ENCODE measurements at regions not wholly inside any gene's neighbourhood (a gene's known extent, or its start where the extent isn't known, plus 50 kb on each side); places are given as distances from the start of the nearest gene placed in this dataset.
A peak's percentile ranks its signal among the peaks of the same experiment; 100 is the strongest.
"Not testable (repeated sequence)": the region's sequence is repeated elsewhere in the genome, so short reads cannot be mapped to it uniquely, and the experiment has no call there.

DNA sequence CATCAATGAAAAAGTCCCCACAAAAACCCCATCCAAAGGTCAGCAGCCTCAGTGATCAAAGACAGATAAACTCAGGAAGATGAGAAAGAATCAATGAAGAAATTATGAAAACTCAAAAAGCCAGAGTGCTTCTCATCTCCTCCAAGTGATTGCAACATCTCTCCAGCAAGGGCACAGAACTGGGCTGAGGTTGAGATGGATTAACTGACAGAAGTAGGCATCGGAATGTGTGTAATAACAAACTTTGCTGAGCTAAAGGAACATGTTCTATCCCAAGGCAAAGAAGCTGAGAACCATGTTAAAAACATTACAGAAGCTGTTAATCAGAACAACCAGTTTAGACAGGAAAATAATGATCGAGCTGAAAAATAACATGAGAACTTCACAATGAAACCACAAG lies 442.8 kb upstream of the SYT4 start:
- peak; percentile 84 for DNase-seq (ENCODE audit: low read depth)

DNA sequence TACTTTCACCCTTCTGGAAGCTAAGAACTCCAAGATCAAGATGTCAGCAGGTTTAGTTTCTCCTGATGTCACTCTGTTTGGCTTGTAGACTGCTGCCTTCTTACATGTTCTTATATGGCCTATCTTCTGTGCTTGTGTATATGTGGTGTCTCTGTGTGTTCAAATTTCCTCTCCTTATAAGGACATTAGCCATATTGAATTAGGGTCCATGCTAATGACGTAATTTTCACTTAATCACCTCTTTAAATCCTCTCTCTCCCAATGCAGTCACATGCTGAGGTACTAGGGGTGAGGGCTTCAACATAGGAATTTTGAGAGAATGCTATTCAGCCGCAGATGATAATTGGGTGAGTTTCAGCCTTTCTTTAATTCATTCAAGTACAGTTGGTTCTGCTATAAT lies 458.3 kb upstream of the SYT4 start:
- no peak for DNase-seq (ENCODE audit: low read depth)

DNA sequence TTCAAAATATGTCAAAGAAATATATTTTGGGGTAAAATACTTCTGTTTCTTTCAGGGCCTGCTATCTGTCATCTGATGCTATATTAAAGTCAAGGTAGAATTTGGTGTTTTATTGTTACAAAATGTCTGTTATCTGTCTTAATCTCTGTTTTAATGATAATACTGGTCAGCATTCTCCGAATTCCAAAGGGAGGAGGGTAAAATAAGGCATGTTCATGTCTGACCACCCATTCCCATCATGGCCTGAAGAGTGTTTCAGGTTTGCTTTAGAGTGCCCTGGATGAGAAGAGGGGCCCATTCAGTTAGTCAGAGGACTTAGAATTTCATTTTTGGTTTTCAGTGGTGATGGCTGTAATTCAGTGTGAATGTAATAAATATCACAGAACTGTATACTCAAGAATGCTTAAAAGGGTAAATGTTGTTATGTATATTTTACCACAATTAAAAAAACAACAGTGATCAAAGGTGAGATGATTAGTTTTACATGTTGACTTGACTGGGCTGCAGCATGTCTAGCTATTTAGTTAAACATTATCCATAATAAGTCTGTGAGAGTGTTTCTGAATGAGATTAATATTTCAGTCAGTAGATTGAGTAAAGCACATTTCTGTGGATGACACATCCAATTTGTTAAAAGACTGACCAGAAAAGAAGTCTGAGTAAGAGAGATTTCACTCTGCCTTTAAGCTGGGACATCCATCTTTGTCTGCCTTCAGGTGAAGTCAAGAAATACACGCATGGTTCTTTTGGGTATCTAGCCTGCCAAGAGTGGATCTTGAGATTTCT lies 467.9 kb upstream of the SYT4 start:
- peak; percentile 23 for DNase-seq (ENCODE audit: low read depth)

DNA sequence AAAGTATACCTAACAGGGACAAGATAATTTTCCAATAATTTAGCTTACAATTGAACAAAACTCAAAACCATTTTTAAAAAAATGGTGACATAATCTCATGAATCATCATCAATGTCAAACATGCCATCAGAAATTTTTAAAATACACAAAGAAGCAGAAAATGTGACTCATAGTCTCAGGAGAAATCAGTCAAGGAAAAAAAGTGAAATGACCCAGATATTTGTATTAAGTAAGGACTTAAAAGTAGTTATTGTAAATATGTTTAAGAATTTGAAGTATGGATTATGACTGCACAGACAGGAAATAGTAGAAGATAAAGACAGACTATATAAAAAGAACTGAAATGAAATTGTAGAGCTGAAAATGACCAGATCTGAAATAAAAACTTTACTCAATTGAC lies 473.9 kb upstream of the SYT4 start:
- peak; percentile 87 for DNase-seq (ENCODE audit: low read depth)

DNA sequence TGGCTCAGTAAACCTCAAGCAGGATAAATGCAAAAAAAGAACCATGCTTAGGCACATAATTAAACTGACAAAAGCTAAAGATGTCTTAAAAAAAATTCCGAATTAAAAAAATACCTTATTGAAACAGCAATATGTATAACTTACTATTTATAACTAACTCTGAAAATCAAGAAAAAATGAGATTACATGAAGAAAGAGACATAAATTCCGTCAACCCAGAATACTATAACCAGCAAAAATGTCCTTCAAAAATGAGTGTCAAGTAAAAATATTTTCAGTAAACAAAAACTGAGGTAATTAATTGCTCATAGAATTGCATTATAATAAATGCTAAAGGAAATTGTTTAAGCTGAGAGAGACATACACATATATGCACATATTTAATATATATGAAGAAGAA lies 474.5 kb upstream of the SYT4 start:
- no peak for DNase-seq (ENCODE audit: low read depth)

DNA sequence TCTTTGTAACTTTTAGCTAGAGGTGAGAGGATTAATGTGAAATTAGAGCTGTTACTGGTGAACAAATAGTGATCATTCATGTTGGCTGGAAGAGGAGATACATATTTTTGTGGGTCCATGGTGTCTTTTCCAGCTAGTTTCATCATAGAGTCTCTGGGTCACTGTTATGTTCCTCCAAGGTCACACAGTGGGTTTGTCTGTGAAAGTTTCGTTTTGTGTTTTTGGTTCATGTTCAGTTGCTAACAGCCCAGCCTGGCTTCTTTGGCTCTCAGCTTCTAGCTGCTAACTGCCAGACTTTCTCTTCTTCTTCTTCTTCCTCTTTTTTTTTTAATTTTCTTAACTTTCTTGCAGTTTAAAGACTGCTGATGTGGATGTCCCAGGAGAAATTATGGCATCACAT lies 480.0 kb upstream of the SYT4 start:
- no peak for DNase-seq (ENCODE audit: low read depth)

DNA sequence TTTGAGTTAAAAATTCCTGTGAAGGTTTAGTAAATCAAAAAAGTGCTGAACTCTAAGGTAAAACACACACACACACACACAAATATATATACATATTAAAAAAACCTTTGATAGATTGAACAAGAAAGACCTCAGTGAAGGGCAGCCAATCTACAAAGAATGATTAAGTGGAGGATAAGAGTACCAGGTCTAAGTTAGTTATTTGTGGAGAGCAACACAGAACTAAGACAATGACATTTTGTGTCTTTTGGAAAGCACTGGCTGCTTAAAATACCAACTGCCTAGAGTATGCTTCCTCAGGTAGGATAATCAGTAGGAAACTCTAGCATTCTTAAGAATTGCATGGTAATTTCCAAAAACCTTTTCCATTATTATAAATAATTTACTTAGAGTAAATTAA lies 481.4 kb upstream of the SYT4 start:
- DNase-seq (ENCODE audit: low read depth), result no peak

DNA sequence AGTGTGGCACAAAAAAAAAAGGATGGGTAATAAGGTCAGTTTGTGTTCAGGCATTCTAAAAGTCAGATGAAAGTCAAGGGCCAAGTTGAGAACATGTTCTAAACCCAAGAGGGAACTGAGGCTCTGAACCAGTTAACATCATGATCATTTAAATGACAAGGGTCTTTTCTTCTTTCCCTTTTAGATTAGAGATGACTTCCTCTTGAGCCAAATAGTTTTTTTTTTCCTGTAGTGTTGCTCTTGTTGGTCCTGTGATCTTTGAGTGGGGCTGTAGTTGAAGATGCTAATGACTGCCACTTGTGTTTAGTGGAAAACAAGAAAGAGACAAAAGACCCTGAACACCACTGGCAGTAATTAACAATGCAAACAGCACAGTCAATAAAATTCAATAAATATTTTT lies 482.7 kb upstream of the SYT4 start:
- no peak for DNase-seq (ENCODE audit: low read depth)

DNA sequence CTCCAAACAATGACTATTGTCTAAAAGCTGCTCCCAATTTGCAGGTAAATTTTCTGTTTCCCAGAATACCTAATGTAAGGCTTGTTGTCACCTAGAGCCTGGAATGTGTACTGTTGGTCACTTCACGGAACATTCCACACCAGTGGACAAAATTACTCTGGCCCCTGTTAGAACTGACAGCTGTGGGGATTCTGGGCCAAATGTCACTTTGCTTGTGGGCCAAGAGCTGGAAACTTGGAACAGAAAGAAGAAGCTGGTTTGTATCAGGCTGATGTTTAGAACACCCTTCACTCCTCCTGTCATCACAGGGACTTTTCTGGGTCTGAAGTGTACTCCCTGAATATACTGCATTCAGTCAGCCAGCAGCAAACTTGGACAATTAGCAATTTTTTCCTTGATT lies 495.6 kb upstream of the SYT4 start:
- DNase-seq (ENCODE audit: low read depth), result no peak

DNA sequence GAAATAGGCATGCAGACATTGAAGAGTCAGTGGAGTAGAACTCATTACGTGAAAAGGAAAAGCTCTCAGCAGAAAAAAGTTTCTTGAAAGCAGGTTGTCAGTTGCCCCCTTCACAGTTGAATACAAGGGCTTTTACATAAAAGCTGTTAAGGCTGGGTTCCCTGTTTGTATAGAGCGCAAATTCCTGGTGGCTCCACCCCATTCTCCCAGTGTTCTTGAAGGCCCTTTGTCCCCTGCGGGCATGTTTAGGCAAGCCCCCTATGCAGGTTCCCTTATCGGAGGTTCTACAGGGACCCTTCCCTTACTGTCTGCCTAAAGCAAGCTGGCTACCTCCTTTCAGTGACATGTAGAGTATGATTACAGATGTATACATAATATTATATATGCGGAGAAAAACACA lies 497.2 kb upstream of the SYT4 start:
- no peak for DNase-seq (ENCODE audit: low read depth)

DNA sequence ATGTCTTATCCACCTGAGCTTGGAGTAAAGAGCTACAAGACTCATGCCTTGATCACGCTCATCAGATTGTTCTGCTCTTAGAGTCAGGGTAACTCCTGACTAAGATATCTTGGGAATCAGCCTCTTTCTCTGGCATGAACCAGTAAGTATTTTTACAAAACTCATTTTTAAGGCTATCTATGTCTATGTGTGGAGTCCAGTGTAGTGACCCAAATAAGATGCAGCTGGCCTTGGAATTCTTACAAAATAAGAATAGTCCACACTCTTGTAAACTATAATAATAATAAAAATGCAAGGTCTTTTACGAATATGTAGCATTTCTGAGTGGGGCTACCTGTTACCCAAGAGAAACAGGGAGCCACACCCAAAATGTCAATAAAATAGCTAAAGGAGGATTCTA lies 498.3 kb upstream of the SYT4 start:
- no peak for DNase-seq (ENCODE audit: low read depth)

DNA sequence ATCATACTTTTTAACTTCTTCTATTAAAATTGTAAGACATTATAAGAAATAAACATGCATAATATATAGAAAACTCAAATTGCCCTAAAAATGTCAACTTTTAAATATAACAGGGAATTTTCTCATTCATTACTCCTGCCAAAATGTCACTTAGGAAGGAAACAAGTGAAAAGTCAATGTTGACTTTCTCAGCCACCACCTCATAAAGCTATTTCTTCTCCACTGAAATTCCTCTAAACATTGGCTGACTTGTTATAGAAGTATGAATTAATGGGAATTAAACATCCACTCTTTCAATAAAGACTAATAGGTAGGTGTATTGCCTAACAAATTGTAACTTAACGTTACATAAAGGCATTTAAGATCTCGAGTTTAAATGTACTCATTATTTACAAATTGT lies 499.7 kb upstream of the SYT4 start:
- no peak for DNase-seq (ENCODE audit: low read depth)

DNA sequence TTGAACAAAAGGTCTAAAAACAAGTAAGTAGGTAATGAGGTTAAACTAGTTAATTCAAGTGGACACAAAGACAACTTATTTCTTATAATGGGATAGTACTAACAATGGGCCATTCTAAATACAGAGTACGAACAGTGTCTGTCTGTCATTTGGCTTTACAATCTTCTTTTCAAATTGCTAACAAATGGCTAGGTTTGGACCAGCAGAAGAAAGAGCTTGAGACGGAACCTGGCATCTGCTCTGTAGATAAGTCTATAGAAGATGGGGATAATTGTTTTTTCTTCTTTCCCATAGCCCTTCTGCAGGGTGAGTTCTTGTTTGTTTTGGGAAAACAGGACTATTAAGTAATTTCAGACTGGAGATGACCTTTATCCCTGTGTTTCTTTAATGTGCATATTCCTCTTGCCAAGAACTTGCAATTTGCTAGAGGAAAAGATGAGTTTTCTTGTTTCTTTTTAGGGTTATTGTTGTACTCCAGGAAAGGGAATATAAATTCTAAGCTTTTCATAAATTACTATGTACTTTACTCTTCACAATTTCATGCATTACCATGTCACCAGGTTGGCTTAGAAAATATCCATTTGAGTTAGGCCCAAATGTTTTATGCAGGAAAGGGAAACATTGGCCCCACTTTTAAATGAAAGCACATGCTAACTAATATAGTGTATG lies 500.5 kb upstream of the SYT4 start:
- DNase-seq (ENCODE audit: low read depth), result no peak

DNA sequence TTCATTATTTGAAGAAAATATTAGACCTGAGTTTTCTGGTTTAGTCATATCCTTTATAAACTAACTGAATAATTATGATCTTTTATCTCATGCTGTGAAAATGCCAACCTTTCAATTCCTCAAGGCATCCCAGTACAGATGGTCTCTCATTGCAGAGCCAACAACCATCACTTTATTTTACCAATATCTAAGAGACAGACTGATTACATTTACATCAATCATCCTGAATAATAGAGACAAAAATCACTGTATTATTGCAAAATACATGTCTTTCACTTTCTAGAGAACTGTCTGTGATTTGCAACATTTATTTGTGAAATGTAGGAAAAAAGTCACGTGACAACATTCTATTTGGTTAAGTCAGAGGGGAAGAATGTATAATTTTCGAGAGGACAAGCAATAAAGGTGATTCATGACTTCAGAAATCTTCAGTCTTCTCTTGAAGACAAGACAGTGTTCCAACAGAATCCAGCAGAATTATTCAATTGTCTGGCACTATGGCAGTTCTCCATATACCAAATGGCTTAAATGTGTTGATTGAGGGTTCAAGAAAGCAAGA lies 503.6 kb upstream of the SYT4 start:
- DNase-seq (ENCODE audit: low read depth), result peak; percentile 93

DNA sequence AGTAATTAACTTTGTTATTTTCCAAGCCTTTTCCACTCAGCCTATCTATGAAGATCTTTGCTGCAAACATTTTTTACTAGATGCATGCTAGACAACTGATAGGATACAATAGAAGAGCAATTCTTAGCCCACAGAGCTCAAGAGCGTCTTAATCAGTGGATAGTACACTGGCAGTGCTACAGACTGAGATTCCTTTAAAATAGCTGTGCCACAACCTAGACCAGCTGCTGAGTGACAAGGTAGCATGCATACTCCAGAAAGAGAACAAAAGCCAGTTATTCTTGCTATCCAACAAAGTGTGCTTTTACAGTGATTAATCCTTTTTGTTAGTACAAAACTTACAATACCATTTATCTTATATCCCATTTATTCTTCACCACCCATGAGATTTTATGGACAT lies 507.9 kb upstream of the SYT4 start:
- no peak for DNase-seq (ENCODE audit: low read depth)

DNA sequence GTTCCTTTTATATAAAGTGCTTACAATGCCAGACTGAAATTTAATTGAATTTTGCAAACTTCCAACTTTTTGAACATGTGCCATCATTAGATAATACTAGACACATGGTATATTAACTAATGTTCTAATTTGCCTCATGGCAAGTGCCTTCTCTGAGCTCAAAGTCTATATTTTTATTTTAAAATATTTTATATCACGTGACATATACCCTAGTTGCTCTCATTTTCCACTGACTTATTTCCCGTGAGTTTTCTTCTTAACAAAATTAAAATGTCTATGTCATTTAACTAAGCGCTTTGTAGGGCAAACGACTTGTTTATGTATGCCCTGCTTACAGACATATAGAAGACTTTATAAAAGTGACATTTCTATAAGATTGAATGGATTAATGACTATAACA lies 509.6 kb upstream of the SYT4 start:
- DNase-seq (ENCODE audit: low read depth), result no peak

DNA sequence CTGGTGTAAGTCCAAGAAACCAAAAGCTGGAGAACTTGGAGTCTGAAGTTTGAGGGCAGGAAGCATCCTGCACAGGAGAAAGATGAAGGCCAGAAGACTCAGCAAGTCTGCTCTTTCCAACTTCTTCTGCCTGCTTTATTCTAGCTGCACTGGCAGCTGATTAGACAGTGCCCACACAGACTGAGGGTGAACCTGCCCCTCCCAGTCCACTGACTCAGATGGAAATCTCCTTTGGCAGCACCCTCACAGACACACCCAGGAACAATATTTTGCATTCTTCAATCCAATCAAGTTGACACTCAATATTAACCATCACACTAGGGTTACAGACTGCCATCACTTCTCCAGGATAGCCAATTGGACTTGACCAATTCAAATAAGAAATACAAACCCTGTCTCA lies 510.4 kb upstream of the SYT4 start:
- DNase-seq (ENCODE audit: low read depth), result not testable (repeated sequence)

DNA sequence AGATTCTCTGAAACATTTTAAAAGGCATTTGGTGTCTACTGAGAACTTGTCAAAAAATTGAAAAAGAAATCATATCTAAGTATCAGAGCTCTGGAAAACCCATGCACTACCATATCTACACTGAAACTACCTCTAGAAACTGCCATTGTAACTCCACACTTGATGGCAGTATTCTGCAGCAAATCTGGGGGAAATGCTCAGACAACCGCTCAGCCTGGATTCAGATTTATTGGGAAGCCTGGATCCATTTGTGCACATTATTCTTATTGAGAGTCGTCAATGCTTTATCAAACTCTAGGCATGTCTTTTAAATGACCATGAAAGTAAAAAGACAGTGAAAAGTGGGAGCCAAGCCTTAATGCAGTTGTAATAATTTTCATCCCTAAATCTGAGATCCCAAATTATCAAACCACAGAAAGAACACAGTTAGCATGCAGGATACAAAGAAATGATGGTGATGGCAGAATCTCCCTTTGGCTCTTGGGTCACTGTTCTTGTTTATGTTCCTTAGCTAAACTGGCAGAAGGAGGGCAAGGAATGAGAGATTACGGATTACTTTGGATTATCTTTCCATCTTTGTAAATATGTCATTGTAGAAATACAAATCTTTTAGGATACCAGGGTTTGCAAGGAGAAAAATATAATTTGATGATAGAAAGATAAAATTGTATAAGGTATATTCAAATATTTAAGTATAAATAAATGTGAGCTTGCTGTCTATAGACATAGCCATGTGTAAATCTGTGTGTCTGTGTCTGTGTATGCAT lies 512.1 kb upstream of the SYT4 start:
- DNase-seq (ENCODE audit: low read depth), result peak; percentile 21

DNA sequence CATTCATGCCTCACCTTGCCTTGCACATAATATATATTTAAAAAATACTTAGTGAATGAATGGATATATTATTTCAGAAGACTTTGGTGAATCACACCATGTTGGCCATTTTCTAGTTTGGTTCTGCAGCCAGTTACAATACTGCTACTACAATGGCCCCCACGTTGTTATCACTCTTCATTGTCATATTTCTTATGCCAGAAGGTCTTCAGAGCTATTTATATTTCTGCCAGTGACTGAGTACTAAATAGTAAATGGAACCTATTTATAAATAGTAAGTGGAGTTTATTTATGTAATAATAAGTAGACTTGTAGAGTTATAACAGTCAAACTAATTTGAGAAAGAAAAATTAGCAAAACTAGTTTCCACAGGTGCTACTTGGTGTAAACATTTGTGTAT lies 516.6 kb upstream of the SYT4 start:
- peak; percentile 6 for DNase-seq (ENCODE audit: low read depth)

DNA sequence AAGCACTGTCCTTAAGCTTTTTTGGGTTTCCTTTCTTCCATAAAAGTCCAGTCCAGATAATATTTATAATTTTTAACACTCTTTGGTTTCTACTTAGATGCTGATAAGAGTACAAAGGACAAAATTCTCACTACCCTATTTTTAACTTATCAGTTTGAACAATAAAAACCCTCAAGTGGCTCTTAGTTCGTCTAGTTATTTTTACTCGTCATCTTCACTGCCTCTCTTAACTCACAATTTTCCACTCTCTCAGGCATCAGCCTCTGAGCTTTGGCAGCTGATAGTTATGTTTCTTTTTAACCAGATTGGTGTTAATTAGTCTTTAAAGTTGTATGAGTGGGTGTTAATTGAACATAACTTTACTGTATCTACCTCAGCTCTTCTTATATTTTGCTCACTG lies 517.1 kb upstream of the SYT4 start:
- DNase-seq (ENCODE audit: low read depth), result no peak

DNA sequence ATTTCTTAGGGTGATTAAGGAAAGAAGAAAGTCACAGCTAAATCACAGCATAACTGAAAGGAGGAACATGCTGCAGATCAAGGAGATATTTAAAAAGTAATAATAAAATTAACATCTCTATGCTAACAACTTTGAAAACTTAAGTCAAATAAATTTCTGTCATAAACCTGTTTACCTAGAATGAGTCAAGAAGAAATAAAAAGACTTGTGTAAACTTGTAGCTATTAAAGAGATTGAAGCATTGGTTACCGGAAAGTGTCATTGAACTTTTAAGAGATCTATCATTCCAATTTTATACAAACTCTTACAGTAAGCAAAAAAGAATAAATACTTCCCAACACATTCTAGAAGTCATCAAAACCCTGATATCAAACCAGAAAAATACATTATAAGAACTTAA lies 520.1 kb upstream of the SYT4 start:
- no peak for DNase-seq (ENCODE audit: low read depth)

DNA sequence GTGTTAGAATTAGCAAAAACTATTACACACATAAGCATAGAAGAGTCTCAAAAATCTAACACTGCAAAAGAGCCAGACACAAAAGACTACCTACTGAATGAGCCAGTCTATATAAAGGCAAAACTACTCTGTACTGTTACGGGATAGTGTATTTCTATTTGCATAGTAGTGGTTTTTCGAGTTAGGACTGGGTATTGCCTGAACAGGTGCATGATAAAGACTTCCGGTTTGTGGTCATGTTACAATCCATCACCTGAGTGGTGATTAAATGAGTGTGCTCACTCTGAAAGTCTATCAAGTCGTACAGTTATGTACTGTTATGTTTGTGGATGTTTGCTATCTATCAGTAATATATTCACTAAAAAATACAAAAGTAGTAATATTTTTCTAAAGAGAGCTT lies 523.3 kb upstream of the SYT4 start:
- DNase-seq (ENCODE audit: low read depth), result no peak

DNA sequence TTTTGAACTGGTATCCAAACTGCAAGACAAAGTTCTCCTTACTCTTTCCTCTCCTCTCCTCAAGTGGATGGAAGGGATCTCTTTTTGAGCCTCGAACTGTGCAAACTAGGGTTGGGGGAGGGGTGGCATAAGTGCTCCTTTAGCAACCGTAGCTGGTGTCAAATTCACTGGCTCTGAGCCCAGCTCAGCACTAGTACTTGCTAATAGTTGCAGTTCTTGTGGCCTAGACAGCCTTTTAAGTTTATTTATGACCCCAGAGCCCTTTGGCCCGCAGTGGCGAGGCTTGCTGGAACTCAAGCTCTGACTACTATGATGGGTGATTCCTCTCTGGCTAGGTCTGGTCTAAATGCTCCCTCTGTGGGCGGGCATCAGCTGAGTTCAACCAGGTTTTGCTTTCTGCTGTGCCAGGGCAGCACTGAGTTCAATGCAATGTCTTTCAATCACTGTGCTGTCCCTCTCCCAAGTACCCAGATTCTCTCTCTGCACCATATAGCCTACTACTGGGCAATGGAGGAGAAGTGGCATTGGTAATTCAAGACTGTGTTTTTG lies 528.4 kb upstream of the SYT4 start:
- DNase-seq (ENCODE audit: low read depth), result peak; percentile 87
